WTC11 (cell line): ENCODE measurements at regions not wholly inside any gene's neighbourhood (a gene's known extent, or its start where the extent isn't known, plus 50 kb on each side); places are given as distances from the start of the nearest gene placed in this dataset.

ENCODE experiments used
- ATAC-seq: fragments of 200-7000 bp; cut with Tn5 transposase; 2 replicates; pipeline ENCODE4 v1.10.0; 2021; ENCODE audit warnings: mild to moderate bottlenecking, moderate library complexity
- CTCF ChIA-PET: fragments of 300-600 bp; sonication (Branson Sonifier 250); formaldehyde crosslinking; loops from one replicate; lab custom pipeline; 2021; ENCODE audit warnings: antibody characterized with exemption; lab: Charles Lee
- POLR2A ChIA-PET: fragments of 350-600 bp; sonication (Branson Sonifier 250); formaldehyde crosslinking; loops from one replicate; lab custom pipeline; 2021; ENCODE audit warnings: antibody characterized with exemption; lab: Charles Lee
- DNase-seq: peaks from one replicate; pipeline ENCODE4 v3.0.0; 2021; ENCODE audit warnings: low spot score
- H3K27ac Mint-ChIP-seq: 2 replicates; pipeline ENCODE4 v1.8.0; 2021; ENCODE audit warnings: mixed read lengths
- H3K27me3 Mint-ChIP-seq: 2 replicates; pipeline ENCODE4 v1.8.0; 2021; ENCODE audit warnings: low read depth, mild to moderate bottlenecking, moderate library complexity, mixed read lengths
- H3K36me3 Mint-ChIP-seq: 2 replicates; pipeline ENCODE4 v1.8.0; 2021; ENCODE audit warnings: mixed read lengths
- H3K4me1 Mint-ChIP-seq: 2 replicates; pipeline ENCODE4 v1.8.0; 2022; ENCODE audit warnings: mixed read lengths
- H3K4me3 Mint-ChIP-seq: 2 replicates; pipeline ENCODE4 v1.8.0; 2021; ENCODE audit warnings: mild to moderate bottlenecking, moderate library complexity, mixed read lengths
- H3K9me3 Mint-ChIP-seq: 2 replicates; pipeline ENCODE4 v1.8.0; 2021; ENCODE audit warnings: mixed read lengths
- ARID4B ChIP-seq: sonication (generic); formaldehyde crosslinking; IDR thresholded peaks from 2 replicates; pipeline ENCODE4 v1.8.0; 2023; ENCODE audit warnings: missing genetic modification reagents, mild to moderate bottlenecking, borderline replicate concordance
- CBFB ChIP-seq: sonication (generic); formaldehyde crosslinking; IDR thresholded peaks from 2 replicates; pipeline ENCODE4 v1.8.1; 2022; ENCODE audit warnings: mild to moderate bottlenecking, low read depth, missing genetic modification reagents
- CTCF ChIP-seq: fragments of 200-600 bp; IDR thresholded peaks from 2 replicates; pipeline ENCODE4 v1.8.0; 2022; ENCODE audit warnings: antibody characterized with exemption
- ERG ChIP-seq: fragments of 250-450 bp; sonication (Bioruptor Pico); IDR thresholded peaks from 2 replicates; pipeline ENCODE4 v1.8.0; 2021; ENCODE audit warnings: mild to moderate bottlenecking
- GABPB1 ChIP-seq: sonication (generic); formaldehyde crosslinking; IDR thresholded peaks from 2 replicates; pipeline ENCODE4 v1.8.1; 2023; ENCODE audit warnings: mild to moderate bottlenecking, missing genetic modification reagents
- HMGXB4 ChIP-seq: sonication (generic); formaldehyde crosslinking; IDR thresholded peaks from 2 replicates; pipeline ENCODE4 v1.8.1; 2023; ENCODE audit warnings: mild to moderate bottlenecking, moderate library complexity, missing genetic modification reagents
- IRF1 ChIP-seq: sonication (generic); formaldehyde crosslinking; IDR thresholded peaks from 2 replicates; pipeline ENCODE4 v1.8.0; 2023; ENCODE audit warnings: missing genetic modification reagents
- NFE2L1 ChIP-seq: sonication (generic); formaldehyde crosslinking; IDR thresholded peaks from 2 replicates; pipeline ENCODE4 v1.8.1; 2023; ENCODE audit warnings: missing genetic modification reagents
- NR2C2 ChIP-seq: sonication (generic); formaldehyde crosslinking; IDR thresholded peaks from 2 replicates; pipeline ENCODE4 v1.8.0; 2022; ENCODE audit warnings: mild to moderate bottlenecking, missing genetic modification reagents
- NR3C1 ChIP-seq: sonication (generic); formaldehyde crosslinking; conservative IDR thresholded peaks from 2 replicates; pipeline ENCODE4 v1.8.1; 2023; ENCODE audit warnings: low read depth, mild to moderate bottlenecking, missing genetic modification reagents
- PRRX2 ChIP-seq: fragments of 250-450 bp; sonication (Bioruptor Pico); IDR thresholded peaks from 2 replicates; pipeline ENCODE4 v1.8.0; 2021; ENCODE audit warnings: mild to moderate bottlenecking
- RORB ChIP-seq: fragments of 250-450 bp; sonication (Bioruptor Pico); IDR thresholded peaks from 2 replicates; pipeline ENCODE4 v1.9.0; 2021; ENCODE audit warnings: mild to moderate bottlenecking
- TEAD1 ChIP-seq: sonication (generic); formaldehyde crosslinking; IDR thresholded peaks from 2 replicates; pipeline ENCODE4 v1.8.0; 2022; ENCODE audit warnings: mild to moderate bottlenecking, missing genetic modification reagents
- USF2 ChIP-seq: sonication (generic); formaldehyde crosslinking; IDR thresholded peaks from 2 replicates; pipeline ENCODE4 v1.8.1; 2023; ENCODE audit warnings: mild to moderate bottlenecking, missing genetic modification reagents, moderate library complexity
- ZNF263 ChIP-seq: sonication (generic); formaldehyde crosslinking; IDR thresholded peaks from 2 replicates; pipeline ENCODE4 v1.8.1; 2022; ENCODE audit warnings: low read depth, mild to moderate bottlenecking, moderate library complexity, missing genetic modification reagents
- ZNF671 ChIP-seq: fragments of 250-450 bp; sonication (Bioruptor Pico); IDR thresholded peaks from 2 replicates; pipeline ENCODE4 v1.8.0; 2021; ENCODE audit warnings: mild to moderate bottlenecking

- Mint-ChIP-seq H3K4me1 (no peaks in the 10 kb centered on the region), H3K27me3 (no peaks in the 10 kb centered on the region; the same call in none of the 2 replicates), H3K27ac (peak overlapping the region; percentile 57; the same call in 1 of the 2 replicates), H3K9me3 (no peaks in the 10 kb centered on the region), H3K36me3 (no peaks in the 10 kb centered on the region), H3K4me3 (no peak overlapping the region)
- no peak for DNase-seq
- ChIA-PET POLR2A (no interaction called here), CTCF (no interaction called here)
- no peak for TF ChIP-seq NR3C1 (CRISPR knock-in tag)
- TF ChIP-seq IRF1 (CRISPR knock-in tag) = no peak
- no peak for TF ChIP-seq ERG (CRISPR knock-in tag)
- no peak for TF ChIP-seq ZNF263 (CRISPR knock-in tag)
- TF ChIP-seq TEAD1 (CRISPR knock-in tag) = no peak
- TF ChIP-seq HMGXB4 (CRISPR knock-in tag) = no peak
- no peak for ATAC-seq
Observed at GRCh38 chr7:66529883-66530610, 98.6 kb upstream of the KCTD7 start.

- ChIA-PET CTCF (interaction anchor here (2.1 kb wide), 1 partner anchor 22 kb away, joined by 6 read pairs; no protein-coding TSS in a partner anchor), POLR2A (no interaction called here)
- no peaks in the 10 kb centered on the region for H3K9me3 Mint-ChIP-seq
- H3K4me3 Mint-ChIP-seq = no peak overlapping the region
- no peaks in the 10 kb centered on the region for H3K27me3 Mint-ChIP-seq
- peaks cover 9% of the 10 kb centered on the region for H3K4me1 Mint-ChIP-seq
- H3K27ac Mint-ChIP-seq = no peak overlapping the region; the same call in 1 of the 2 replicates
- H3K36me3 Mint-ChIP-seq = no peaks in the 10 kb centered on the region
- no peak for DNase-seq
- no peak for ATAC-seq
- TF ChIP-seq GABPB1 (CRISPR knock-in tag) (peak; percentile 58; the same call in 1 of the 2 replicates), USF2 (no peak), CTCF (no peak), NR2C2 (CRISPR knock-in tag) (no peak), ZNF671 (CRISPR knock-in tag) (no peak), RORB (CRISPR knock-in tag) (no peak), CBFB (no peak)
Observed at GRCh38 chr7:66535414-66536329, 93.0 kb upstream of the KCTD7 start.

GRCh38 chr7:66537380-66537779 is 91.3 kb upstream of the KCTD7 start:
- ChIA-PET CTCF (interaction anchor here (0.6 to 2.1 kb wide), 2 partner anchors 20 to 473 kb away, joined by 5 to 6 read pairs; no protein-coding TSS in a partner anchor), POLR2A (interaction anchor here (0.7 kb wide), 1 partner anchor 440 kb away, joined by 5 read pairs; no protein-coding TSS in a partner anchor)
- H3K4me1 Mint-ChIP-seq = peaks cover 9% of the 10 kb centered on the region
- no peaks in the 10 kb centered on the region for H3K9me3 Mint-ChIP-seq
- ATAC-seq (no peak), DNase-seq (no peak)
- H3K4me3 Mint-ChIP-seq = no peak overlapping the region
- H3K27me3 Mint-ChIP-seq = no peaks in the 10 kb centered on the region
- H3K27ac Mint-ChIP-seq = no peak overlapping the region
- H3K36me3 Mint-ChIP-seq = peaks cover 5% of the 10 kb centered on the region
- TF ChIP-seq PRRX2 (CRISPR knock-in tag) (no peak), IRF1 (CRISPR knock-in tag) (no peak), ARID4B (CRISPR knock-in tag) (no peak), NFE2L1 (no peak)
